GM18502 (cell line): ENCODE measurements at regions not wholly inside any gene's neighbourhood (a gene's known extent, or its start where the extent isn't known, plus 50 kb on each side); places are given as distances from the start of the nearest gene placed in this dataset.

ENCODE experiments used
- ATAC-seq: cut with Tn5 transposase; IDR thresholded peaks from one replicate; pipeline ENCODE4 v1.9.1; 2021; ENCODE audit warnings: mild to moderate bottlenecking; ENCODE audit not compliant: unreplicated experiment, poor library complexity

- no peak for ATAC-seq
Observed at GRCh38 chr6:9461188-9461587, 953.7 kb downstream of the TFAP2A start.

GRCh38 chr6:9458424-9458823, 956.5 kb downstream of the TFAP2A start:
- ATAC-seq = no peak

- ATAC-seq = no peak
Observed at GRCh38 chr6:9455864-9456658, 958.8 kb downstream of the TFAP2A start.

GRCh38 chr6:9439621-9440330, 975.1 kb downstream of the TFAP2A start:
- ATAC-seq = no peak

- no peak for ATAC-seq
Observed at GRCh38 chr6:9437836-9438235, 977.0 kb downstream of the TFAP2A start.

- ATAC-seq = no peak
Observed at GRCh38 chr6:9435281-9435680, 979.6 kb downstream of the TFAP2A start.

GRCh38 chr6:9431945-9432344, 982.9 kb downstream of the TFAP2A start:
- ATAC-seq = no peak

GRCh38 chr6:9428421-9429172, 986.3 kb downstream of the TFAP2A start:
- no peak for ATAC-seq

GRCh38 chr6:9422138-9422537, 986.8 kb upstream of the SLC35B3 start:
- no peak for ATAC-seq

GRCh38 chr6:9420316-9421015, 985.1 kb upstream of the SLC35B3 start:
- ATAC-seq = no peak

- ATAC-seq = no peak
Observed at GRCh38 chr6:9417400-9417799, 982.1 kb upstream of the SLC35B3 start.

GRCh38 chr6:9412951-9413559, 977.7 kb upstream of the SLC35B3 start:
- peak; percentile 90 for ATAC-seq

GRCh38 chr6:9409126-9409525, 973.8 kb upstream of the SLC35B3 start:
- no peak for ATAC-seq

GRCh38 chr6:9408402-9409117, 973.2 kb upstream of the SLC35B3 start:
- no peak for ATAC-seq

- ATAC-seq = no peak
Observed at GRCh38 chr6:9405825-9406224, 970.5 kb upstream of the SLC35B3 start.

GRCh38 chr6:9405369-9405768, 970.0 kb upstream of the SLC35B3 start:
- no peak for ATAC-seq

- ATAC-seq = no peak
Observed at GRCh38 chr6:9404351-9405146, 969.2 kb upstream of the SLC35B3 start.

GRCh38 chr6:9403736-9404135, 968.4 kb upstream of the SLC35B3 start:
- no peak for ATAC-seq

- no peak for ATAC-seq
Observed at GRCh38 chr6:9401960-9402359, 966.6 kb upstream of the SLC35B3 start.
